ENCODE measurements at regions not wholly inside any gene's neighbourhood (a gene's known extent, or its start where the extent isn't known, plus 50 kb on each side); places are given as distances from the start of the nearest gene placed in this dataset.

GRCh38 chr19:30320916-30321315 lies 51.3 kb upstream of the ZNF536 start:
- TF ChIP-seq CTCF (conservative IDR thresholded peaks at IDR 0.05; ENCODE audit: low read depth, low read length), result no peak
- TF ChIP-seq RFX5 (IDR thresholded peaks at IDR 0.05; ENCODE audit: low read depth, low read length), result no peak
- TF ChIP-seq RAD21 (IDR thresholded peaks at IDR 0.05; ENCODE audit: low read length), result no peak

Measured in IMR-90 (cell line).